ENCODE measurements at regions not wholly inside any gene's neighbourhood (a gene's known extent, or its start where the extent isn't known, plus 50 kb on each side); places are given as distances from the start of the nearest gene placed in this dataset.

GRCh38 chr11:115860246-115860645 lies 356.0 kb upstream of the CADM1 start:
- no peak for TF ChIP-seq POLR2A (IDR thresholded peaks at IDR 0.05)
- TF ChIP-seq CTCF (IDR thresholded peaks at IDR 0.05) = no peak
